Panc1 (cell line): ENCODE measurements at regions not wholly inside any gene's neighbourhood (a gene's known extent, or its start where the extent isn't known, plus 50 kb on each side); places are given as distances from the start of the nearest gene placed in this dataset.

ENCODE experiments used
- ATAC-seq: fragments of 200-7000 bp; cut with Tn5 transposase; 2 replicates; pipeline ENCODE4 v1.9.1; 2020; ENCODE audit warnings: mild to moderate bottlenecking, moderate library complexity
- BruUV-seq: library from RNA; stranded (reverse); fragments of 400-500 nt; replicated peaks from 2 replicates; lab custom pipeline; 2021; lab: Mats Ljungman, UMichigan
- CTCF ChIA-PET: fragments of 300-600 bp; sonication (Branson Sonifier 250); formaldehyde crosslinking; loops from one replicate; lab custom pipeline; 2022; ENCODE audit warnings: antibody characterized with exemption; lab: Charles Lee
- POLR2A ChIA-PET: fragments of 300-600 bp; sonication (Branson Sonifier 250); formaldehyde crosslinking; loops from one replicate; lab custom pipeline; 2022; ENCODE audit warnings: antibody characterized with exemption; lab: Charles Lee
- DNase-seq: peaks from one replicate; pipeline ENCODE4 v3.0.0-alpha.2; 2010; ENCODE audit warnings: low read depth, low spot score
- H3K27ac ChIP-seq: 2 replicates; pipeline ENCODE4 v1.5.1; 2011; ENCODE audit warnings: mild to moderate bottlenecking, low read length, inconsistent platforms
- H3K27me3 ChIP-seq: fragments of 200-500 bp; sonication (Bioruptor generic); 2 replicates; pipeline ENCODE4 v1.6.0; 2014; ENCODE audit warnings: low read length, inconsistent platforms; ENCODE audit not compliant: control insufficient read depth, insufficient read depth
- H3K36me3 ChIP-seq: fragments of 200-500 bp; sonication (Bioruptor generic); 2 replicates; pipeline ENCODE4 v1.5.1; 2014; ENCODE audit warnings: inconsistent platforms, mild to moderate bottlenecking, low read length, moderate library complexity; ENCODE audit not compliant: control insufficient read depth, insufficient read depth
- H3K4me1 ChIP-seq: 2 replicates; pipeline ENCODE4 v1.5.1; 2011; ENCODE audit warnings: inconsistent platforms, mild to moderate bottlenecking, low read length, moderate library complexity; ENCODE audit not compliant: control insufficient read depth, insufficient read depth
- H3K4me3 ChIP-seq, 2 experiments: 2 replicates each; pipeline ENCODE4 v1.5.1; 2011 to 2012; ENCODE audit warnings: low read depth in 2 of 2, low read length in 2 of 2, mild to moderate bottlenecking in 2 of 2, inconsistent platforms in 1 of 2, moderate library complexity in 1 of 2
- H3K9me3 ChIP-seq: fragments of 200-500 bp; sonication (Bioruptor generic); 2 replicates; pipeline ENCODE4 v1.5.1; 2014; ENCODE audit warnings: low read depth, mild to moderate bottlenecking, inconsistent platforms, low read length, moderate library complexity; ENCODE audit not compliant: control insufficient read depth, insufficient read depth
- POLR2AphosphoS5 ChIP-seq: IDR thresholded peaks from 2 replicates; pipeline ENCODE4 v1.6.1; 2012; ENCODE audit warnings: mild to moderate bottlenecking, low read depth, low read length, moderate library complexity
- SIN3A ChIP-seq: IDR thresholded peaks from 2 replicates; pipeline ENCODE4 v1.6.1; 2012; ENCODE audit warnings: low read depth, mild to moderate bottlenecking, low read length, moderate library complexity, borderline replicate concordance; ENCODE audit not compliant: insufficient read depth
- TCF7L2 ChIP-seq: IDR thresholded peaks from 2 replicates; pipeline ENCODE4 v1.6.1; 2011; ENCODE audit warnings: mild to moderate bottlenecking, low read depth, low read length, inconsistent platforms
- in situ Hi-C: cut with HindIII; loops from 2 replicates; pipeline ENCODE4 v1.10.0; 2016; ENCODE audit warnings: low sequenced_read_pairs, low pct_unique_long_range_greater_than_20kb
- intact Hi-C: fragments of 100-400 bp; cut with micrococcal nuclease; formaldehyde crosslinking; loops from one replicate; pipeline ENCODE4 v1.10.0; 2022; ENCODE audit not compliant: unreplicated experiment
- TF ChIP-seq, protein P1 (sequence below), 2 experiments: IDR thresholded peaks; 2 replicates each; pipeline ENCODE4 v1.6.1; 2011 to 2012; ENCODE audit warnings: low read depth in 2 of 2, control low read depth in 1 of 2, low read length in 1 of 2, mild to moderate bottlenecking in 1 of 2, moderate library complexity in 1 of 2; ENCODE audit not compliant: insufficient read depth in 1 of 2
- TF ChIP-seq, protein P2 (sequence below): fragments of 450-650 bp; IDR thresholded peaks from 2 replicates; pipeline ENCODE4 v1.5.1; 2017; ENCODE audit warnings: mild to moderate bottlenecking

DNA sequence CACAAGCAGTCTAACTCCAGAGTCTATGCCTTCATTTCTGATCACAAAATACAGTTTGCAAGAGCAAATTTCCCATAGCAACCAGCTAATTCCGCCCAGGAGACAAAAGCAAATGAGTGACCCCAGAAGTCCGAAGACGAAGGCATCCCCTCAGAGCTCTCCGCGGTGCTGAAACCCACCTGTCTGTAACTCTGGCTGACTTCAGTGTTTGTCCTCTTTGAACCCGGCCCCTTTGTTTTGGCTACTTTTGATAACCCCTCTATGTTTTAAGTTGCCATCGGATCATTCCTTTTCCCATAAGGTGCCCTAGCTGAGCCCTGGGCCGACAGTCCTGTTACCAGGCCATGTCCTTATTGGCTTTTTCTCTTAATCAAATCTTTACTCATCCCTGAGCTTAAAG is 515.8 kb downstream of the PTPRU start:
- Histone ChIP-seq H3K4me1 (no peaks in the 10 kb centered on the region), H3K27me3 (no peaks in the 10 kb centered on the region), H3K36me3 (no peaks in the 10 kb centered on the region), H3K9me3 (no peaks in the 10 kb centered on the region), H3K27ac (no peak overlapping the region), H3K4me3 (no peak overlapping the region)
- POLR2A ChIA-PET = no interaction called here
- DNase-seq = no peak
- BruUV-seq = no TSS peak
- ATAC-seq = no peak
- intact Hi-C loops (no loop called here), in situ Hi-C loops (no loop called here)
- TF ChIP-seq, protein P1, sequence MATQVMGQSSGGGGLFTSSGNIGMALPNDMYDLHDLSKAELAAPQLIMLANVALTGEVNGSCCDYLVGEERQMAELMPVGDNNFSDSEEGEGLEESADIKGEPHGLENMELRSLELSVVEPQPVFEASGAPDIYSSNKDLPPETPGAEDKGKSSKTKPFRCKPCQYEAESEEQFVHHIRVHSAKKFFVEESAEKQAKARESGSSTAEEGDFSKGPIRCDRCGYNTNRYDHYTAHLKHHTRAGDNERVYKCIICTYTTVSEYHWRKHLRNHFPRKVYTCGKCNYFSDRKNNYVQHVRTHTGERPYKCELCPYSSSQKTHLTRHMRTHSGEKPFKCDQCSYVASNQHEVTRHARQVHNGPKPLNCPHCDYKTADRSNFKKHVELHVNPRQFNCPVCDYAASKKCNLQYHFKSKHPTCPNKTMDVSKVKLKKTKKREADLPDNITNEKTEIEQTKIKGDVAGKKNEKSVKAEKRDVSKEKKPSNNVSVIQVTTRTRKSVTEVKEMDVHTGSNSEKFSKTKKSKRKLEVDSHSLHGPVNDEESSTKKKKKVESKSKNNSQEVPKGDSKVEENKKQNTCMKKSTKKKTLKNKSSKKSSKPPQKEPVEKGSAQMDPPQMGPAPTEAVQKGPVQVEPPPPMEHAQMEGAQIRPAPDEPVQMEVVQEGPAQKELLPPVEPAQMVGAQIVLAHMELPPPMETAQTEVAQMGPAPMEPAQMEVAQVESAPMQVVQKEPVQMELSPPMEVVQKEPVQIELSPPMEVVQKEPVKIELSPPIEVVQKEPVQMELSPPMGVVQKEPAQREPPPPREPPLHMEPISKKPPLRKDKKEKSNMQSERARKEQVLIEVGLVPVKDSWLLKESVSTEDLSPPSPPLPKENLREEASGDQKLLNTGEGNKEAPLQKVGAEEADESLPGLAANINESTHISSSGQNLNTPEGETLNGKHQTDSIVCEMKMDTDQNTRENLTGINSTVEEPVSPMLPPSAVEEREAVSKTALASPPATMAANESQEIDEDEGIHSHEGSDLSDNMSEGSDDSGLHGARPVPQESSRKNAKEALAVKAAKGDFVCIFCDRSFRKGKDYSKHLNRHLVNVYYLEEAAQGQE (IDR thresholded peaks at IDR 0.05; ENCODE audit: insufficient read depth in 1 of 2, low read depth in 2 of 2, low read length in 1 of 2) = peak; percentile 73 to 77
- TF ChIP-seq, protein P2, sequence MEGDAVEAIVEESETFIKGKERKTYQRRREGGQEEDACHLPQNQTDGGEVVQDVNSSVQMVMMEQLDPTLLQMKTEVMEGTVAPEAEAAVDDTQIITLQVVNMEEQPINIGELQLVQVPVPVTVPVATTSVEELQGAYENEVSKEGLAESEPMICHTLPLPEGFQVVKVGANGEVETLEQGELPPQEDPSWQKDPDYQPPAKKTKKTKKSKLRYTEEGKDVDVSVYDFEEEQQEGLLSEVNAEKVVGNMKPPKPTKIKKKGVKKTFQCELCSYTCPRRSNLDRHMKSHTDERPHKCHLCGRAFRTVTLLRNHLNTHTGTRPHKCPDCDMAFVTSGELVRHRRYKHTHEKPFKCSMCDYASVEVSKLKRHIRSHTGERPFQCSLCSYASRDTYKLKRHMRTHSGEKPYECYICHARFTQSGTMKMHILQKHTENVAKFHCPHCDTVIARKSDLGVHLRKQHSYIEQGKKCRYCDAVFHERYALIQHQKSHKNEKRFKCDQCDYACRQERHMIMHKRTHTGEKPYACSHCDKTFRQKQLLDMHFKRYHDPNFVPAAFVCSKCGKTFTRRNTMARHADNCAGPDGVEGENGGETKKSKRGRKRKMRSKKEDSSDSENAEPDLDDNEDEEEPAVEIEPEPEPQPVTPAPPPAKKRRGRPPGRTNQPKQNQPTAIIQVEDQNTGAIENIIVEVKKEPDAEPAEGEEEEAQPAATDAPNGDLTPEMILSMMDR = no peak
- TF ChIP-seq TCF7L2 = no peak
- no peak for TF ChIP-seq SIN3A
- CTCF ChIA-PET = interaction anchor here (0.6 kb wide), 1 partner anchor 123 kb away, joined by 3 read pairs; no protein-coding TSS in a partner anchor

DNA sequence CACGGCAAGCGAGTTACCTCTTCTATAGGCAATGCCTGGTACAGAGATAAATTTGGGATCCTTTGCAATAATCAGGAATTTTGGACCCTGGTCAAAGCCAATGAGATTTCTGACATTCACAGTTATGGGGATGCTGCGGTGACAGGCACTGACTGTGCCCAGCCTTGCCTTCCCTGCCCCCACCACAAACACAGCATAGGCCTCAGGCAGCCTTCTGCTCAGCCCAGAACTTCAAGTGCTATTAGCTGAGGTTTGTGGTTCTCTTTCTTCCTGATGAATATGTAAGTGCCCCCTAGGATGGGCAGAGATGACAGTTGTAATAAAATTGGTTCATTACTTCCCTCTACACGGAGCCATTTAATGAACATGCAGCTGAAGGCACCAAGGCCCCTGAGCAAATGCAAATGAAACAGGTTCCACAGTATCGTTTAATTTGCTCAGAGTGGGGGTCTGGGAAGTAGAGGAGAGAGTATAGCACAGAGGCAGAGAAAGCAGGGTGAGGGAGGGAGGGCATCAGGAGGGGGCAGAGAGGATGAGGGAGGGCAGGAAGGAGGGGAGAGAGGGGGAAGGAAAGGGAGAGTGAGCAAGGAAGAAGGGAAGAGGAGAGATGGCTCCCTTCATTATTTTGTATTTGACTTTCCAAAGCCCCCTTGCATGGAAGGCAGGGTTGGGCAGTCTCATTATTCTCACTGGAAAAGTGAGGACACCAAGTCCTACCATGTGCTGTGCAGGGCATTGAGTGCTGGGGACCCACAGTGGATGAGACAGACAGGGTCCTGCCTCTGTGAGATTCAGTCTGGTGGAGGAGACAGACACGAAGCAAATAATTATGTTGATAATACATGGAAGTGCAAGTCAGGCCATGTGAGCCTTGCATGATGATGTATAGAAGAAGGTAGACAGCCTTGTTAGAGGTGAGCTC is 513.0 kb downstream of the PTPRU start:
- Histone ChIP-seq H3K4me3 (no peak overlapping the region), H3K27ac (no peak overlapping the region), H3K36me3 (no peaks in the 10 kb centered on the region), H3K4me1 (no peaks in the 10 kb centered on the region), H3K9me3 (no peaks in the 10 kb centered on the region), H3K27me3 (no peaks in the 10 kb centered on the region)
- no peak for DNase-seq
- POLR2A ChIA-PET = no interaction called here
- intact Hi-C loops = no loop called here
- no peak for ATAC-seq
- BruUV-seq = no TSS peak
- in situ Hi-C loops = no loop called here
- CTCF ChIA-PET = no interaction called here
- TF ChIP-seq, protein P2 = no peak
- TF ChIP-seq TCF7L2 (no peak), SIN3A (no peak), POLR2AphosphoS5 (no peak)
- TF ChIP-seq, protein P1 (IDR thresholded peaks at IDR 0.05; ENCODE audit: insufficient read depth in 1 of 2, low read depth in 2 of 2, low read length in 1 of 2) = no peak
